H1 (cell line): ENCODE measurements at regions not wholly inside any gene's neighbourhood (a gene's known extent, or its start where the extent isn't known, plus 50 kb on each side); places are given as distances from the start of the nearest gene placed in this dataset.

Experiments
- CTCF ChIA-PET: fragments of 300-600 bp; sonication (Branson Sonifier 250); formaldehyde crosslinking; loops from one replicate; lab custom pipeline; 2021; ENCODE audit not compliant: partially characterized antibody; lab: Charles Lee
- POLR2A ChIA-PET: fragments of 300-600 bp; sonication (Branson Sonifier 250); formaldehyde crosslinking; loops from one replicate; lab custom pipeline; 2021; ENCODE audit warnings: inconsistent platforms; ENCODE audit not compliant: partially characterized antibody; lab: Charles Lee
- DNase-seq, 2 experiments: peaks; one replicate each; pipeline versions ENCODE4 v3.0.0 to v3.0.0-alpha.2; 2010 to 2022; ENCODE audit warnings: low spot score in 2 of 2, low read depth in 1 of 2, mixed read lengths in 1 of 2
- FAIRE-seq: peaks from 2 replicates; lab custom pipeline; 2011; peaks lifted over from hg19 to GRCh38; lab: Jason Lieb, UNC
- H2AFZ ChIP-seq: 2 replicates; pipeline ENCODE4 v1.8.1; 2012; ENCODE audit warnings: low read length, inconsistent platforms
- H2AK5ac ChIP-seq: 2 replicates; pipeline ENCODE4 v1.6.1; 2013; ENCODE audit warnings: low read depth, low read length
- H2BK120ac ChIP-seq: replicated peaks from 2 replicates; pipeline ENCODE3; 2013; ENCODE audit warnings: low read depth, low read length, inconsistent platforms
- H2BK12ac ChIP-seq: 2 replicates; pipeline ENCODE4 v1.6.1; 2013; ENCODE audit warnings: low read depth, low read length
- H2BK15ac ChIP-seq: 2 replicates; pipeline ENCODE4 v1.6.1; 2013; ENCODE audit warnings: low read length
- H2BK20ac ChIP-seq: 2 replicates; pipeline ENCODE4 v1.6.1; 2013; ENCODE audit warnings: low read length
- H2BK5ac ChIP-seq: 2 replicates; pipeline ENCODE4 v1.6.1; 2013; ENCODE audit warnings: low read depth, low read length
- H3K14ac ChIP-seq: 2 replicates; pipeline ENCODE4 v1.6.1; 2013; ENCODE audit warnings: inconsistent platforms; ENCODE audit not compliant: insufficient read length
- H3K18ac ChIP-seq: 2 replicates; pipeline ENCODE4 v1.6.1; 2013; ENCODE audit warnings: low read length; ENCODE audit errors: extremely low read depth
- H3K23ac ChIP-seq: 2 replicates; pipeline ENCODE4 v1.6.1; 2013; ENCODE audit warnings: inconsistent platforms; ENCODE audit not compliant: insufficient read length
- H3K23me2 ChIP-seq: 2 replicates; pipeline ENCODE4 v1.6.1; 2013; ENCODE audit warnings: low read depth, low read length
- H3K27ac ChIP-seq: 2 replicates; pipeline ENCODE4 v1.6.1; 2011; ENCODE audit warnings: low read depth, low read length, inconsistent platforms
- H3K27me3 ChIP-seq, 4 experiments: replicated peaks in 1 of 4; 1 replicate in 1 of 4; 2 replicates in 3 of 4; pipeline versions ENCODE4 v1.6.1 to v1.8.1; 2011 to 2013; ENCODE audit warnings: low read length in 3 of 4, mild to moderate bottlenecking in 3 of 4, inconsistent platforms in 2 of 4, mixed read lengths in 2 of 4, moderate library complexity in 1 of 4; ENCODE audit not compliant: control insufficient read depth in 3 of 4, insufficient read depth in 3 of 4; ENCODE audit errors: extremely low read depth in 1 of 4
- H3K36me3 ChIP-seq, 4 experiments: 2 replicates each; pipeline versions ENCODE4 v1.6.1 to v1.8.1; 2011 to 2013; ENCODE audit warnings: mild to moderate bottlenecking in 4 of 4, low read length in 3 of 4, moderate library complexity in 2 of 4, control low read depth in 1 of 4, inconsistent platforms in 1 of 4; ENCODE audit not compliant: insufficient read depth in 4 of 4, control insufficient read depth in 2 of 4
- H3K4ac ChIP-seq: replicated peaks from 2 replicates; pipeline ENCODE3; 2013; ENCODE audit warnings: low read length, low read depth, mixed read lengths, inconsistent platforms; ENCODE audit not compliant: insufficient read length
- H3K4me1 ChIP-seq, 4 experiments: replicated peaks in 1 of 4; 1 replicate in 1 of 4; 2 replicates in 3 of 4; pipeline versions ENCODE4 v1.6.1 to v1.8.1; 2011 to 2013; ENCODE audit warnings: low read length in 3 of 4, inconsistent platforms in 2 of 4, mixed read lengths in 1 of 4; ENCODE audit not compliant: insufficient read depth in 4 of 4, control insufficient read depth in 3 of 4
- H3K4me2 ChIP-seq, 2 experiments: 2 replicates each; pipeline versions ENCODE4 v1.6.1 to v1.8.1; 2011 to 2013; ENCODE audit warnings: low read depth in 2 of 2, low read length in 2 of 2, control low read depth in 1 of 2, inconsistent platforms in 1 of 2, mild to moderate bottlenecking in 1 of 2; ENCODE audit not compliant: insufficient read depth in 1 of 2
- H3K4me3 ChIP-seq, 4 experiments: fragments of 200-600, 300-600 bp in 1 of 4; sonication (generic), shearing (Covaris generic), sonication (Bioruptor Twin) in 1 of 4; 2 replicates each; pipeline versions ENCODE4 v1.5.1 to v1.8.1; 2011 to 2016; ENCODE audit warnings: low read length in 4 of 4, low read depth in 3 of 4, control low read depth in 2 of 4, inconsistent platforms in 2 of 4, mild to moderate bottlenecking in 2 of 4, mixed read lengths in 1 of 4, moderate library complexity in 1 of 4; ENCODE audit not compliant: insufficient read depth in 2 of 4; ENCODE audit errors: extremely low read depth in 1 of 4
- H3K56ac ChIP-seq: replicated peaks from 2 replicates; pipeline ENCODE3; 2013; ENCODE audit warnings: low read depth, mild to moderate bottlenecking, mixed read lengths, low read length, inconsistent platforms; ENCODE audit not compliant: insufficient read length
- H3K79me1 ChIP-seq: 2 replicates; pipeline ENCODE4 v1.6.1; 2013; ENCODE audit warnings: low read depth, low read length, control low read depth
- H3K79me2 ChIP-seq, 2 experiments: 2 replicates each; pipeline versions ENCODE4 v1.6.1 to v1.8.1; 2012 to 2013; ENCODE audit warnings: low read length in 2 of 2, mild to moderate bottlenecking in 2 of 2, inconsistent platforms in 1 of 2; ENCODE audit not compliant: insufficient read depth in 2 of 2, control insufficient read depth in 1 of 2
- H3K9ac ChIP-seq, 4 experiments: replicated peaks in 1 of 4; 1 replicate in 1 of 4; 2 replicates in 3 of 4; pipeline versions ENCODE4 v1.6.1 to v1.8.1; 2011 to 2013; ENCODE audit warnings: low read depth in 3 of 4, low read length in 3 of 4, control low read depth in 2 of 4, mild to moderate bottlenecking in 2 of 4, moderate library complexity in 2 of 4, inconsistent platforms in 1 of 4; ENCODE audit errors: extremely low read depth in 1 of 4
- H3K9me3 ChIP-seq, 2 experiments: 2 replicates each; pipeline versions ENCODE4 v1.6.1 to v1.8.1; 2012 to 2013; ENCODE audit warnings: mild to moderate bottlenecking in 2 of 2, moderate library complexity in 2 of 2, control low read depth in 1 of 2, inconsistent platforms in 1 of 2, low read depth in 1 of 2, low read length in 1 of 2, mixed read lengths in 1 of 2; ENCODE audit not compliant: insufficient read depth in 2 of 2
- H4K20me1 ChIP-seq, 2 experiments: replicated peaks in 1 of 2; 2 replicates each; pipeline versions ENCODE3 to v1.8.1; 2011 to 2013; ENCODE audit warnings: inconsistent platforms in 2 of 2, low read length in 2 of 2, mild to moderate bottlenecking in 1 of 2; ENCODE audit not compliant: insufficient read depth in 2 of 2, control insufficient read depth in 1 of 2
- H4K5ac ChIP-seq: 2 replicates; pipeline ENCODE4 v1.6.1; 2013; ENCODE audit warnings: low read length, low read depth, mixed read lengths, inconsistent platforms; ENCODE audit not compliant: insufficient read length
- H4K8ac ChIP-seq: 2 replicates; pipeline ENCODE4 v1.8.0; 2013; ENCODE audit warnings: mild to moderate bottlenecking, moderate library complexity, low read length, inconsistent platforms; ENCODE audit not compliant: insufficient read depth; ENCODE audit errors: extremely low read depth
- H4K91ac ChIP-seq: replicated peaks from 2 replicates; pipeline ENCODE3; 2013; ENCODE audit warnings: low read length, mixed read lengths, inconsistent platforms; ENCODE audit not compliant: insufficient read length
- WGBS, 2 experiments: shearing (Covaris generic) in 1 of 2; methylation state at CpG; one replicate each; pipeline versions ENCODE4 v1.1.6 to v1.1.7; 2013 to 2015; ENCODE audit warnings: low lambda C conversion rate in 2 of 2, mixed read lengths in 2 of 2, inconsistent platforms in 1 of 2, low coverage in 1 of 2, missing lambda C conversion rate in 1 of 2; ENCODE audit not compliant: insufficient replicate concordance in 2 of 2, insufficient coverage in 1 of 2, insufficient read length in 1 of 2; ENCODE audit errors: extremely low coverage in 1 of 2, missing lambda C conversion rate in 1 of 2; 5-methylcytosine and 5-hydroxymethylcytosine counted together

- Histone ChIP-seq H3K14ac (no peak overlapping the region), H3K79me1 (no peaks in the 10 kb centered on the region), H3K27me3 (no peaks in the 10 kb centered on the region), H2BK20ac (no peak overlapping the region), H2AFZ (no peak overlapping the region), H3K4me3 (no peak overlapping the region), H3K18ac (no peak overlapping the region), H3K23me2 (no peaks in the 10 kb centered on the region), H3K4ac (no peak overlapping the region), H2BK5ac (no peak overlapping the region), H2AK5ac (no peak overlapping the region), H4K5ac (no peak overlapping the region), H3K9me3 (no peaks in the 10 kb centered on the region), H3K27ac (no peak overlapping the region), H3K23ac (no peak overlapping the region), H2BK15ac (no peak overlapping the region), H2BK120ac (no peak overlapping the region), H4K8ac (no peak overlapping the region), H4K20me1 (no peaks in the 10 kb centered on the region), H3K79me2 (no peaks in the 10 kb centered on the region), H3K56ac (no peak overlapping the region), H3K9ac (no peak overlapping the region), H3K4me1 (no peaks in the 10 kb centered on the region), H4K91ac (no peak overlapping the region), H3K4me2 (no peak overlapping the region), H3K36me3 (no peaks in the 10 kb centered on the region), H2BK12ac (no peak overlapping the region)
- DNase-seq (no peak), FAIRE-seq (no peak)
- ChIA-PET POLR2A (interaction anchor here (0.6 to 0.7 kb wide), 2 partner anchors 24 to 178 kb away, joined by 3 to 4 read pairs; no protein-coding TSS in a partner anchor), CTCF (interaction anchor here (0.6 to 0.7 kb wide), 5 partner anchors 12 to 1751 kb away, joined by 3 to 4 read pairs (median 4); no protein-coding TSS in a partner anchor)
- 95% methylated on average over 1 of the region's 1 CpG; no CpG with 5 or more reads in 1 of the 2 experiments for WGBS, 2 experiments
Observed at GRCh38 chr12:24462946-24463345, 486.0 kb downstream of the BCAT1 start.
